GM21737 (cell line): ENCODE measurements at regions not wholly inside any gene's neighbourhood (a gene's known extent, or its start where the extent isn't known, plus 50 kb on each side); places are given as distances from the start of the nearest gene placed in this dataset.

Experiments used
- ATAC-seq: cut with Tn5 transposase; IDR thresholded peaks from one replicate; pipeline ENCODE4 v1.9.1; 2021; ENCODE audit warnings: mild to moderate bottlenecking, moderate library complexity; ENCODE audit not compliant: unreplicated experiment

DNA sequence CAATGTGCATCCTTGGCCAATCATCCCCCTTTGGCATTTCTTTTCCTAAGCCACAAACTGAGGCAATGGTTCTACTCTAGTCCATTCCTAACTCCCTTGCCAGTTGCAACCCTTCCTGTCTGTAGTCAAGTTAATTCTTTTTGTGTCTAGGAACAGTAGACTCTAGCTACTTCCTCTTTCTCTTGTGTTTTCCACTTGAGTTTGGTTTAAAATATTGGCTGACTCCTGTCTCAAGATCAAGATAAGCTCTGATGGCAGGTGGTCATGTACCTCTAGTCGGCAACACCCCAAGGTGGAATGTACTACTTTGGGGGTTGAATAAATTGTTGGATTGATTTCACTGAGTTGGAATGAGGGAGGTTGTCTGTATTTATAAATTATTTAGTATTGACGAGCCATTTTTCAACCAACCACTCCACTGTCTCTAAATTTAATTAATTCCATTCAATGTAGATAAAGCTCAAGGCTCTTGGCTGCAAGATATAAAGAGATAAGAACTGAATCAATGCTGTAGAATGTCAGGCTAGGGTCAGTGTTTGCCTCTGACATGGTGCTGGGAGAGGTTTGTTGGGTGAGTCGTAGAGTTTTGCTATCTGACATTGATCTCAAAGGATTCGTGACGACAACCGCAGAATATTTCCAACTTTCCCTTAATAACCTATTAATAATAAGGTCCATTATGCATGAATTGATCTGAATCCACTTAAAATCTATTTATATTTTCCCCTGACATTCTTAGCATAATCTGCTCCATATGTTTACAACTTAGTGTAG lies 188.7 kb upstream of the APCDD1 start:
- no peak for ATAC-seq

GRCh38 chr18:10266334-10266590 lies 188.2 kb upstream of the APCDD1 start:
- no peak for ATAC-seq

DNA sequence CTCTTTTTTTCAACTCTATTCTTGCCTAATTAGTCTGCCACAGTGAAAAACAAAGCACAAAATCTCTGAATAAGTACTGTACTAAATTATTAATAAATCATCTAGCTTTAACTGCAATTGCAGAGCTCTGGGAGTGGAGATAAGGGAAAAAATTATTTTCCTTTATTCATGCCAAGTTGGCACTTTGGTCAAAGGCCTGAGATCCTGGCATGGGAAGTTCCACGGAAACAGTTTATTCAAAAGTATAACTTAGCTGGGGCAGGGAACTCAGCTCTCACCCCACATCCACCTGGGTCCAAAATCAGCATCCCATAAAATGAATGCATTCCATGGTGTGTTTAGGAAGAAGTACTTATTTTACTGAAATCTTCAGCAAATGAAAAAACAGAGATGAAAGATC lies 185.2 kb upstream of the APCDD1 start:
- no peak for ATAC-seq

DNA sequence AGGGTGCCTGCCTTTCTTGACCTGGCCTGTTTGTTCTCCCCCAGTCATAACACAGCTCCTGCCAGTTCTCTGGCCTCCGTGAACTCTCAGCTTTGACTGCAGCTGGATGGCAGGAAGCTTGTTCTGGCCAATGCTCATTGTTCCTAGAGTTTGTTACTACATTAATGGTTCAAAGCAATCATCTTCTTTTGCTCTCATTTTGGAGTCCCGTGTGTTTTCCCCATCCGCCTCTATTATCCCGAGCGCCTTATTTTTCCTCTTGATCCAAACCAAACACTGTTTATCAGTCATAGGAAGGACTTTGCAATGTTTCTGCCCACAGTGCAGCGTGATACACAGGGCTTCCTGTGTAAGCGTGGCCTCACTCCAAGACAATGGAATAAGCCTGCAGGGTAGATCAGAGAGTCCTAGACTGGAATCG lies 184.3 kb upstream of the APCDD1 start:
- no peak for ATAC-seq

- no peak for ATAC-seq
Observed at GRCh38 chr18:10271481-10271880, 183.0 kb upstream of the APCDD1 start.

DNA sequence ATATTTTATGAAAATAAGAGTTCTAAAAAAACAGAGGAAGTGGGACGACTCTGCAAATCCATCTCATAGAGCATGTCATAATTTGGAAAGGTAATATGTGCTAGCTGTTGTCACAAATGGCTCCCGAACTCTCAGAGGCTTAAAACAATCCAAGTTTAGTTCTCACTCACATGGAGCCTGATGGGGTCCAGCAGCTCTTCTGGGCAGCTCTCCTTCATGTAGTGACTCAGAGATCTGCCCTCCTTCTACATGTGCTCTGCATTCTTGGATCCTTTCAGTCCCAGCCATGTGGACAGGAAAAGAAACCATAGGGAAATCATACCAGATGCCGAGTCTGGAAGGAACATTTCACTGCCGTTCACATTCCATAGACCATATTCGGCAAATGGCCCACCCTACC lies 180.1 kb upstream of the APCDD1 start:
- no peak for ATAC-seq

DNA sequence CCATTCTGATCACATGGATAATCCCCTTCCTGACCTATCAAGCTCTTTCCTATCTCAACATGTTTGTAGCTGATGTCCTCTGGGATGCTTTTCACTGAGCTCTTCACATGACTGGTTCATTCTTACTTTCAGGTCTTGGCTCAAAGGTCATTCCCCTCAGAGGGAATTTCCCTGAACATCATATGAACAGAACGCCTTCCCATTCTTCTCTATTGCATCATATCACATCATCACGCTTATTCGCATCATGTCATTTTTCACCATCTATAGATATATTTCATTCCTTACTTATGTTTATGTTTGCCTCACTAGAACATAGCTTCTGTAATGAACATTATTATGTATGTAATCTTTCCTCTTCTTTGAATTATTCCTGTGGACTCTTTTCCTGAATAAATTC lies 178.9 kb upstream of the APCDD1 start:
- no peak for ATAC-seq

- no peak for ATAC-seq
Observed at GRCh38 chr18:10278265-10278664, 176.2 kb upstream of the APCDD1 start.

GRCh38 chr18:10279471-10279870 lies 175.0 kb upstream of the APCDD1 start:
- ATAC-seq = no peak

- ATAC-seq = no peak
Observed at GRCh38 chr18:10279905-10280644, 174.4 kb upstream of the APCDD1 start.

- ATAC-seq = no peak
Observed at GRCh38 chr18:10284540-10285282, 169.7 kb upstream of the APCDD1 start.

DNA sequence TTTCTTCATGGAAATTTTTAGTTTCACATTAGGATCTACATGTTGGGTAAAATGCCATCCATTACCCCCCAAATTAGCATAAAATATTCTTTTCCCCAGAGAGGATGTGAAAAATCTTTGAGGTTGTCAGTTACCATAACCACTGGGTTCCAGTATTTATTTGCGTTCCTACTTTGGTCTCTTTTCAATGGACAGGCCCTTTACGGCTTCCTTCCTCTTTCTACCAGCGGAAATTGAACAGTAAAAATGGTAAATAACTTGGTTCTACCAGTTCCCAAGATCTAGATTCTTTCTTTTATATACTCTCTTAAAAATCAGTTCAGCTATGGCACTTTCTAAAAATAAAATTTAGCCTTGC lies 169.2 kb upstream of the APCDD1 start:
- ATAC-seq = no peak

DNA sequence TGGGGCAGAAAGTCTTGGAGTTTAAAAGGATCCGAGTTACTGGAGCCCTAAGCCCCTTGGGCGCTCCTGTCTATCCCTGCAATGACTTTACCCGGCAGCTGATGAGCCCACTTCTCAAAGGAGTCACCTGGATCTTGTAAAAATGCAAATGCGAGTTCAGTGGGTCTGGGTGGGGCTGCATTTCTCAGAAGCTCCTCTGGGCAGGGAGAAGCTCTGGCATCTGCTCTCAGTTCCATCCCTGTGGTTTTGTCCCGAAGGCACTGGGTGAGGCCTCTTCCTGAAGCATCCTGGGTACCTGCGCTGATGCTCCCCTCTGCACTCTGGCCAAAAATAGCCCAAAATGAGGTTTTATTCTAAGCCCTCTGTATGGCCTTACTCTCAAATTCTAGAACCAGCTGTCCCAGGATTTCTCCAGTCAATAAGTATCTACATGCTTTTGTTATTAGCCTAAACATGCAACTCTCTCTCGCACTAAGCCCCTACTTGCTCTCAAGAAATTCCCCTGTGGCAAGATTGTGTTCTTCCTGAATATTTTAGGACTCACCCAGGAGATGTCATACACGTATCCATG lies 167.8 kb upstream of the APCDD1 start:
- ATAC-seq = no peak

DNA sequence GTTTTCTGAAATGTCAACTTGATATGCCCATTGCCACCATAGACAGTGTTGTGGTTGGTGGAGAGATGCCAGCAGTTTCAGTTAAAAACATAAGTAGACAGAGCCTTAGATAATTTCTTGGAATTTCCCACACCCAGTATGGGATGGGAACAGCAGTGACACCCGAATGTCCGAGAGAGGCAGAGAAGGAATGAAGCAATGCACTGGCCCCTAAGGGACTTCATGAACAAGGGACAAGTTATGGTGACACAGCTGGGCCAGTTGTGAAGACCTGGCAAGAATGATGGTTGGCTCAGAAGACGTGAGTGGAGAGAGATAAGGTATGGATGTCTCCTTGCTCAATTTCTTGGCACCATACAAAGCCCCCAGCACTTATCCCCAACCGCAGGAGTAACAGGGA lies 165.2 kb upstream of the APCDD1 start:
- no peak for ATAC-seq

DNA sequence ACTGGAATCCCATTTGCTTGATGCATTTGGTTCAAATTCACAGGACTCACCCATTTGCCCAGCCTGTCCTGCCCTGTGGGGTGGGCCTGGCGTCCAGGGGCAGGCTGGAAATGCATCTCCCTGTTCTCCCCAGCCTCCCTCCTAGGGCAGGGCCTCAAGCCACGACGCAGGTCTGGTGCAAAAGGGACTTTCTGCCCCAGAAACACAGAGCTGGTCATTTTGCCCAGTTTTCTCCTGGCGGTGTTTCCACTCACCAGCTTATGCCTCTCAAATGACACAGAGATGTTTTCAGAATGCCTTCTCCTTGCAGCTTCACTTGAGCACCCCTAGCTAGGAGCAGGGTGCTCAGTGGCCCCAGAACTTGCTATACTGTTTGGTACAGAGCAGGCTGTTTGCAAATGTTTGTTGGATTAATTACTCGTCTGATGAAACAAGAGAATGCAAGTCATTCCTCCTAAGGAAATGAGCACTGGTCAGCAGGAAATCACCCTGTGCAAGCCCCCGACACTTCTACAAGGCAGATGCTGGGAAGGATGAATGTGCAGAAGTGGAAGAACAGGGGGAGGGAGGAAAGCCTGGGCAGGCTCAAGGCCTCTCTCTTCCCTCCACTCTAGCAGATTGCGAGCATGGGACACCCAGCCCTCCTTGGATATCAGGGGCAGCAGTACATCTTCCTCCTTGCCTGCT lies 164.3 kb upstream of the APCDD1 start:
- no peak for ATAC-seq

DNA sequence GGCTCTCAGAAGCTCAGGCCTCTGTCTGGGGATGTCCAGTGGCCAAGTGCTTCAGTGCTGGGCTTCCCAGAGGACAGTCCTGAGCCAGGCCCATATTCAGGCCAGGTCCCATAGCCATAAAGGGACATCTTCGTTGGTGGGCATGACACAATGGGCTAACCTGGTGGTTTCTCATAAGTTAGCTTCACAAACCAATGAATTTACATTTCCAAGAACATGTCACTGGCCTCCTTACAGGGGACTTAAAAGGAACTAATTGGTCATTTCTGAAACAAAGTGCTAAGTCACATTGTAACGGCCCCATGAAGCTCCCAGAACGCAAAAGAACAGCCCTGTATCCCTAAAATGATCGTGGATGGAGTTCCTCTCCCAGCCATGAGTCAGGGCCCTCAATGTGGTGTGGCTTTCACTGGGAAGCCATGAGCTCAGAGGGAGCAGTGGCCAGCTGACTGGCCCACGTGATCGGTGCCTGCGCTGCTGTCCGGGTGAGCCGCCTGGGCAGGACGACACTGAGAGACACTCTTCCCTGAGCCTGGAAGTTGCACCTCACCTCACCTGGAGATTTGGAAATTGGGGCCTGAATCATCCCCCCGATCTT lies 163.7 kb upstream of the APCDD1 start:
- ATAC-seq = no peak

GRCh38 chr18:10291568-10291981 lies 162.9 kb upstream of the APCDD1 start:
- ATAC-seq = no peak

- no peak for ATAC-seq
Observed at GRCh38 chr18:10293966-10294365, 160.5 kb upstream of the APCDD1 start.

GRCh38 chr18:10295751-10296150 lies 158.7 kb upstream of the APCDD1 start:
- no peak for ATAC-seq

GRCh38 chr18:10296491-10296890 lies 157.9 kb upstream of the APCDD1 start:
- ATAC-seq = no peak

DNA sequence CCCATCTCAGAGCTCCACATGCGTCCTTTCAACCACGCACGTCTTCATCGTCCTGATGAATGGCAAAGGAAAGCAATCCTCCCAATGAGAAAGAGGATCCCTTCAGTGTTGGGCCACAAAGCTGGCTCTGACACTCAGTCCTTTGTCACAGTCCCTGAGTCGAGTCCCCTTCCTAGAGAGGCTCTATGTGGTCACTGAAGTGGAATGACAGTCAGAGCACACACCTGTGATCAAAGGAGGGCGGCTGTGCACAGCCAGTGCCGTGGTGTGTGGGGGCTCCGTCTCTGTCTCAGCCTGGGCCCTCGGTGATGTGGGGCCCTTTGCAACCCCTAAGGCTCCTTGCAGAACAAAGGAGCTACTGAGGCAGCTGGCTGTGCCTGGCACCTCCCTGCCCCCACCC lies 157.3 kb upstream of the APCDD1 start:
- ATAC-seq = no peak
